ENCODE measurements at regions not wholly inside any gene's neighbourhood (a gene's known extent, or its start where the extent isn't known, plus 50 kb on each side); places are given as distances from the start of the nearest gene placed in this dataset.

GRCh38 chr2:7598402-7598801, 681.2 kb downstream of the RNF144A start:
- DNase-seq (ENCODE audit: low read depth), result no peak

GRCh38 chr2:7599462-7600258, 682.4 kb downstream of the RNF144A start:
- no peak for DNase-seq (ENCODE audit: low read depth)

GRCh38 chr2:7601990-7602389, 684.8 kb downstream of the RNF144A start:
- no peak for DNase-seq (ENCODE audit: low read depth)

- no peak for DNase-seq (ENCODE audit: low read depth)
These were observed 687.2 kb downstream of the RNF144A start for GRCh38 chr2:7604456-7604855.

GRCh38 chr2:7607441-7608173, 690.4 kb downstream of the RNF144A start:
- no peak for DNase-seq (ENCODE audit: low read depth)

GRCh38 chr2:7609556-7609955, 692.3 kb downstream of the RNF144A start:
- no peak for DNase-seq (ENCODE audit: low read depth)

GRCh38 chr2:7609974-7610373, 692.8 kb downstream of the RNF144A start:
- no peak for DNase-seq (ENCODE audit: low read depth)

GRCh38 chr2:7611750-7612149, 694.5 kb downstream of the RNF144A start:
- no peak for DNase-seq (ENCODE audit: low read depth)

GRCh38 chr2:7612969-7613368, 695.8 kb downstream of the RNF144A start:
- no peak for DNase-seq (ENCODE audit: low read depth)

GRCh38 chr2:7613831-7614230, 696.6 kb downstream of the RNF144A start:
- DNase-seq (ENCODE audit: low read depth), result no peak

- DNase-seq (ENCODE audit: low read depth), result no peak
These were observed 700.8 kb downstream of the RNF144A start for GRCh38 chr2:7618031-7618430.

- DNase-seq (ENCODE audit: low read depth), result no peak
These were observed 702.2 kb downstream of the RNF144A start for GRCh38 chr2:7619203-7619970.

GRCh38 chr2:7620255-7620654, 703.0 kb downstream of the RNF144A start:
- DNase-seq (ENCODE audit: low read depth), result no peak

- no peak for DNase-seq (ENCODE audit: low read depth)
These were observed 704.0 kb downstream of the RNF144A start for GRCh38 chr2:7621018-7621814.

GRCh38 chr2:7625392-7626138, 708.4 kb downstream of the RNF144A start:
- DNase-seq (ENCODE audit: low read depth), result no peak

- no peak for DNase-seq (ENCODE audit: low read depth)
These were observed 708.9 kb downstream of the RNF144A start for GRCh38 chr2:7626139-7626537.

GRCh38 chr2:7627583-7627982, 710.4 kb downstream of the RNF144A start:
- DNase-seq (ENCODE audit: low read depth), result no peak

GRCh38 chr2:7632420-7632819, 715.2 kb downstream of the RNF144A start:
- DNase-seq (ENCODE audit: low read depth), result no peak

- no peak for DNase-seq (ENCODE audit: low read depth)
These were observed 716.4 kb downstream of the RNF144A start for GRCh38 chr2:7633566-7634153.

GRCh38 chr2:7634409-7634808, 717.2 kb downstream of the RNF144A start:
- DNase-seq (ENCODE audit: low read depth), result no peak

GRCh38 chr2:7639476-7639875, 722.3 kb downstream of the RNF144A start:
- DNase-seq (ENCODE audit: low read depth), result no peak

All from stimulated activated CD8-positive, alpha-beta memory T cell treated with anti-CD3 and anti-CD28 coated beads, Interleukin-12 subunit alpha, Interleukin-12 subunit beta, amount 100 ng/mL, for 4 hours (primary cell).